SU-DHL-6 (cell line): ENCODE measurements at regions not wholly inside any gene's neighbourhood (a gene's known extent, or its start where the extent isn't known, plus 50 kb on each side); places are given as distances from the start of the nearest gene placed in this dataset.

Experiments
- EZH2phosphoT487 ChIP-seq: fragments of 200-600 bp; sonication (generic), shearing (Covaris generic); conservative IDR thresholded peaks from 2 replicates; pipeline ENCODE4 v1.6.1; 2018; ENCODE audit warnings: mild to moderate bottlenecking, antibody characterized with exemption, low read length, moderate library complexity, mixed read lengths
- TF ChIP-seq, protein P1 (sequence below): fragments of 200-600 bp; sonication (generic); IDR thresholded peaks from one replicate; pipeline ENCODE4 v1.5.1; 2017; ENCODE audit warnings: antibody characterized with exemption, mild to moderate bottlenecking, low read length, moderate library complexity; ENCODE audit not compliant: insufficient read depth, poor library complexity, severe bottlenecking

- no peak for TF ChIP-seq EZH2phosphoT487
- TF ChIP-seq, protein P1, sequence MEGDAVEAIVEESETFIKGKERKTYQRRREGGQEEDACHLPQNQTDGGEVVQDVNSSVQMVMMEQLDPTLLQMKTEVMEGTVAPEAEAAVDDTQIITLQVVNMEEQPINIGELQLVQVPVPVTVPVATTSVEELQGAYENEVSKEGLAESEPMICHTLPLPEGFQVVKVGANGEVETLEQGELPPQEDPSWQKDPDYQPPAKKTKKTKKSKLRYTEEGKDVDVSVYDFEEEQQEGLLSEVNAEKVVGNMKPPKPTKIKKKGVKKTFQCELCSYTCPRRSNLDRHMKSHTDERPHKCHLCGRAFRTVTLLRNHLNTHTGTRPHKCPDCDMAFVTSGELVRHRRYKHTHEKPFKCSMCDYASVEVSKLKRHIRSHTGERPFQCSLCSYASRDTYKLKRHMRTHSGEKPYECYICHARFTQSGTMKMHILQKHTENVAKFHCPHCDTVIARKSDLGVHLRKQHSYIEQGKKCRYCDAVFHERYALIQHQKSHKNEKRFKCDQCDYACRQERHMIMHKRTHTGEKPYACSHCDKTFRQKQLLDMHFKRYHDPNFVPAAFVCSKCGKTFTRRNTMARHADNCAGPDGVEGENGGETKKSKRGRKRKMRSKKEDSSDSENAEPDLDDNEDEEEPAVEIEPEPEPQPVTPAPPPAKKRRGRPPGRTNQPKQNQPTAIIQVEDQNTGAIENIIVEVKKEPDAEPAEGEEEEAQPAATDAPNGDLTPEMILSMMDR: no peak
Measured at GRCh38 chr9:87071473-87071872, 124.2 kb upstream of the GAS1 start.
